ENCODE measurements at regions not wholly inside any gene's neighbourhood (a gene's known extent, or its start where the extent isn't known, plus 50 kb on each side); places are given as distances from the start of the nearest gene placed in this dataset.

DNA sequence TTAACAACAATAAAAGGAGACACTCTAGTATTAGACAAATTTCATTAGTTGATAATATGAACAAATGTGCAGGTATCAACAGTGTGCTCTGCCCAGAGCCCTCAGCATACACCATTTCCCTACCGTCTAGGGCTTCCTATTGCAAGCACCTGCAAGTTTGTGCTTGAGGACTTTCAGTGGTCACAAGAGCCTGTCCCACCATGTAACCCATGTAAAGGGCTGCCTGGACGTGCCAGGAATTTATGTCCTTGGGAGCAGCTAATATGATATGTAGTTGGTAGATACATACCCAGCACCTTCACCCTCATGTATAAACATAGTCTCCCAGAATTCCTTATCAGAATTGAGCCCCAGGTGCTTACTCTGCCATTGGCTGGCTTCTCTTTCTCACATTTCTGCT lies 128.0 kb downstream of the UFM1 start:
- Histone ChIP-seq H3K9me3 (ENCODE audit: control insufficient read depth, insufficient read depth, low read length) (no peaks in the 10 kb centered on the region), H3K36me3 (ENCODE audit: insufficient read depth, low read length) (no peaks in the 10 kb centered on the region), H3K9ac (ENCODE audit: low read depth, low read length) (no peak overlapping the region), H3K4me1 (ENCODE audit: insufficient read depth, low read length) (no peaks in the 10 kb centered on the region)

DNA sequence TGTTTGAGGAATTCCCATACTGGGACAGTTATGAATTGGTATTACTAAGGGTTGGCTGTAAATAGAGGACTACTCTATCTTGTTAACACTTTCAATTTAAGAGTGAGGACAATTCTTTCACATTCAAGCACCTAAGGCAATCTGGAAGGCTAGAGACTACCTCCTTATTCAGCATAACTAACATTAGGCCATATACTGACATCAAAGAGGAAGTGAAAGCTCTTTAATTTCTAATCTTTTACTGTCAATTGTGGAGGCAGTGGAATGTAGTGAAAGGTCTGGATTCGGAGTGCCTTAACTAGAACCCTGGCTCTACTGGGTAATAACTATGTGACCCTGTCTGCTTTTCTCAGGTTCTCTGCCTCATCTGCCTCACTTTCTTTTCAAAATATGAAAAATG lies 134.0 kb downstream of the UFM1 start:
- no peaks in the 10 kb centered on the region for H3K4me1 ChIP-seq (ENCODE audit: insufficient read depth, low read length)

DNA sequence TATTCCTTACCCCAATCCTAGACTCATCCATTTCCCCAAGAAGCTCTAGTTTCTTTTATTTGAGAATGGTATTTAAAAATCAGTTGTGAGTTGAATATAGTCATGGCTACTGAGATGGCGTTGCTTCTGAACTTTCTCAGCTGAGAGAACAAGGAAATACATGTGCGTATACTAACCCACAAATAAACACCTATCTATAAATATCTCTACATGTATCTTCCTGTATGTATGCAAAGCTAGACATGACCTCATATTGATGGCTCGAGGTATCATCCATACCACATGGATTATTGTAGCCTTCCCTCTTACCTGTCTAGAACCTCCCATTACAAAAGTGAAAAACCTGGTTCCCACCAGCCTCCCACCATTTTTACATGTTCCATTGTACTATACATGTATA lies 141.0 kb downstream of the UFM1 start:
- Histone ChIP-seq H3K36me3 (ENCODE audit: insufficient read depth, low read length) (no peaks in the 10 kb centered on the region), H3K9ac (ENCODE audit: low read depth, low read length) (no peak overlapping the region), H3K4me1 (ENCODE audit: insufficient read depth, low read length) (no peaks in the 10 kb centered on the region), H3K9me3 (ENCODE audit: control insufficient read depth, insufficient read depth, low read length) (no peaks in the 10 kb centered on the region)

More for the DNA sequence above, 134.0 kb downstream of the UFM1 start:
- Histone ChIP-seq H3K36me3 (ENCODE audit: insufficient read depth, low read length) (no peaks in the 10 kb centered on the region), H3K9ac (ENCODE audit: low read depth, low read length) (no peak overlapping the region), H3K9me3 (ENCODE audit: control insufficient read depth, insufficient read depth, low read length) (no peaks in the 10 kb centered on the region)

DNA sequence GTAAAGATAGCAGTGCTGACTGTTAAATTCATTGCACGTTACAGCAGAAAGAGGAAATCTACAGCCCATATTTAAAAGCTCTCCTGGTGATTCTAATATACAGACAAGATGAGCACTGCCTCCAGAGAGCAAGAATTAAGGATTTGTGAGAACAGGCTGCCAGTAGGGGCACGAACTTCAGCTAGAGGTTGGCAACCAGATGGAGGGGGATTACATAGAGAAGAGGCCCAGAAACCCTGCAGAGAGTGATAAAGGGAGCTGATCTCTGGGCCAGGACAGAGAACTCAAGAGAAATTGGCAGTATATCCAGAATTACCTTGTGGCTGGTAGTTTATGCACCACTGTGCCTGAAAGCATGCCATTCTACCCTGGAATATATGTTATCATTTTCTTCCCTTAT lies 144.8 kb downstream of the UFM1 start:
- H3K4me1 ChIP-seq (ENCODE audit: insufficient read depth, low read length) = no peaks in the 10 kb centered on the region
- no peak overlapping the region for H3K9ac ChIP-seq (ENCODE audit: low read depth, low read length)
- H3K36me3 ChIP-seq (ENCODE audit: insufficient read depth, low read length) = no peaks in the 10 kb centered on the region
- H3K9me3 ChIP-seq (ENCODE audit: control insufficient read depth, insufficient read depth, low read length) = no peaks in the 10 kb centered on the region; the same call in 1 of the 2 replicates

DNA sequence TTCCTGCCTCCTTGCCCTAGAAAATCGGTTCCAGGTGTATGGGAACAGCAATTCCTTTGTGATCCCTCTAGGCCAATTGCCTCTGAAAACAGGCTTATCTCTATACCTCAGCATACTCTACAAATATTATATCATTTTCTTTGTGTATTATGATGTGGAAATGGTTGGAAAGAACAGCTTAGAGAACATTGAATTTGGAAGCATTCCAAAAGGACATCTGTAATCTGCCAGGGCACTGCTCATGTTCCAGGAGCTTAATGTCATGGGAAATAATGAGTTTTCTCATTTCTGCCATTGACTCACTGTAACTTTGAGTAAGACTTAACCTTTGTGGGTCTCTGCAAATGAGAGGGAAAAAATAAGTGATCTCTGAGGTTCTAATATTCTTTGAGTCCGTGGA lies 147.3 kb downstream of the UFM1 start:
- H3K4me1 ChIP-seq (ENCODE audit: insufficient read depth, low read length) = no peaks in the 10 kb centered on the region
- no peaks in the 10 kb centered on the region; the same call in 1 of the 2 replicates for H3K9me3 ChIP-seq (ENCODE audit: control insufficient read depth, insufficient read depth, low read length)
- H3K9ac ChIP-seq (ENCODE audit: low read depth, low read length) = no peak overlapping the region
- H3K36me3 ChIP-seq (ENCODE audit: insufficient read depth, low read length) = no peaks in the 10 kb centered on the region

DNA sequence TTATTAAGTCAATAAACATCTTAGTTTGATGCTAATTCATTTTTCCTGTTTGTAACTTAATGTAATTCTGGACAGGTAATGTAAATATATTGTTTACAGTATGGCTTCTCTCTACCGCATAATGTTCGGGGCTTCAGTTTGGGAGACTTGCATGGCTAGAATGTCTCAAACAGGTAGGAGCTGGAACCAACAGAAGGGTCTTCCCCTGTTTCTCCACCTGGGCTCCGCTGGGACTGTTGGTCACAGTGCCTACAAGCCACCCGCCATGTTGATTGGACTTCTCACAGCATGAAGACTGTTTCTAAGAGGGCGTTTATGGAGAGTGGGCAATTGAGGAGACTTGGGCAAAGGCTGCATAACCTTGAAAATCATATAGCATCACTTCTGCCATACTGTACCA lies 148.6 kb downstream of the UFM1 start:
- Histone ChIP-seq H3K4me1 (ENCODE audit: insufficient read depth, low read length) (no peaks in the 10 kb centered on the region), H3K36me3 (ENCODE audit: insufficient read depth, low read length) (no peaks in the 10 kb centered on the region), H3K9ac (ENCODE audit: low read depth, low read length) (no peak overlapping the region), H3K9me3 (ENCODE audit: control insufficient read depth, insufficient read depth, low read length) (no peaks in the 10 kb centered on the region; the same call in 1 of the 2 replicates)

DNA sequence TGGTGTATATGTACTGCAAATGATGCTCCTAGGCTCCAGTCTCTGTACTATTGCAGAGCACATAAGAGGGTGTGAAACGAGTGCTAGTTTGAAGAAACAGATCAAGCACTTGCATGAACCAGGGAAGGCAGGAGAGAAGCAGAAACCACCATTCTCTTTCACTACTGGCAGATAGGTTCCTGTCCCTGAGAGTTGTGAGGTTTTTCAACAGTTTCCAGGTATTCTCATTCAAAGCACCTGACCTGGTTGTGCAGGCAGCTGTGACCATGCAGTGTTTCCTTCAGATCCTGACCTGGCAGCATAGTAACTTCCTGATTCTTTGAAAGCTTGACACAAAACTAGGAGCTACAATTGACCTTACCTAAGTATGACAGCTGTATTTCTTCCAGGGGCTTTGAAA lies 164.9 kb downstream of the UFM1 start:
- Histone ChIP-seq H3K36me3 (ENCODE audit: insufficient read depth, low read length) (no peaks in the 10 kb centered on the region), H3K4me1 (ENCODE audit: insufficient read depth, low read length) (peaks cover 6% of the 10 kb centered on the region; the same call in 1 of the 2 replicates), H3K9ac (ENCODE audit: low read depth, low read length) (no peak overlapping the region)

DNA sequence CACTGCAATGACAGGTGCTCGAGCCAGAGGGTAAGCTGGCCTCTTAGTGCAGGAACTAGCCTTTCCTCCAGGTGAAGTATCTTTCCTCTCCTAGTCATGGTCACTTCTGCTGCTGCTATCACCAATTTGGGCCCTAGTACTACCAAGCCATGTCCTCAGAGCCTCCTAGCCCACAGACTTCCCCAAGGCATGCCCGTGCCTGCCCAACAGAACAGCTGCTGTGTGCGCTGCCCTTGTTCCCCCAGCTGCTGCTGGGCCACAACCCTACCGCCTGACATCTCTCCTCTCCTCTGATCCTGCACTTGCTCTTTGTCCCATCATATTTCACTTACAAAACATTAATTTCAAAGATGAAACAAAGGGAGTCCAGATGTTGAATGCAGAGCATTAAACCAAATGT lies 168.5 kb upstream of the FREM2 start:
- no peaks in the 10 kb centered on the region for H3K36me3 ChIP-seq (ENCODE audit: insufficient read depth, low read length)
- no peaks in the 10 kb centered on the region for H3K9me3 ChIP-seq (ENCODE audit: control insufficient read depth, insufficient read depth, low read length)
- no peak overlapping the region for H3K9ac ChIP-seq (ENCODE audit: low read depth, low read length)
- H3K4me1 ChIP-seq (ENCODE audit: insufficient read depth, low read length) = peaks cover 6% of the 10 kb centered on the region; the same call in 1 of the 2 replicates

More for the DNA sequence above, 164.9 kb downstream of the UFM1 start:
- H3K9me3 ChIP-seq (ENCODE audit: control insufficient read depth, insufficient read depth, low read length) = no peaks in the 10 kb centered on the region

DNA sequence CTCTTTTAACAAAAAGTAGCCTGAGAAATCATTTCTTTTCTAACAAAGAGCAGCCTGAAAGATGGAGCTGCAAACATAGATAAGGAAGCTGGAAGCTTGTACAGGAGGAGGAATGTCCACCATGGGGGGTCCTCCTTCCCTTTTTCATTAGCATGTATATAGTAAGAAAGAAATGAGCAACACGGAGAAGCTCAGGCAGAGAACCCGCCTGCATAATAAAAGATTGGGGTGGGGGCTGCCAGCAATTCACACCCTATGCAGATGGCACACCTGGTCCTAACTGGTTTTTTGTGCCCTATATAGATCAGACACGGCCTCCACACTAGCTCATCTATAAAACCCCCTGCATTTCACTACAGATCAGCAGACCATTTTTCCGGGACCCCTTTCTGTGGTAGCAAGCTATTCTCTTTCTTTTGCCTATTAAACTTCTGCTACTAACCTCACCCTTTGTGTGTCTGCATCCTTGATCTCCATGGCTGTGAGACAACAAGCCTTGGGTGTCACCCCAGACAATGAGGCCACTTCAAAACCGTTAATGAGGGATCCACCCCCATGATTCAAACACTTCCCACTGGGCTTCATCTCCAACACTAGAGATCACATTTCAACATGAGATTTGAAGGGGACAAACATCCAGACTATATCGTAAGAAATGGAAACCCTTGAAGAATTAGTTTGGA lies 167.5 kb upstream of the FREM2 start:
- Histone ChIP-seq H3K9me3 (ENCODE audit: control insufficient read depth, insufficient read depth, low read length) (no peaks in the 10 kb centered on the region), H3K4me1 (ENCODE audit: insufficient read depth, low read length) (peaks cover 6% of the 10 kb centered on the region; the same call in 1 of the 2 replicates), H3K9ac (ENCODE audit: low read depth, low read length) (no peak overlapping the region), H3K36me3 (ENCODE audit: insufficient read depth, low read length) (no peaks in the 10 kb centered on the region)

DNA sequence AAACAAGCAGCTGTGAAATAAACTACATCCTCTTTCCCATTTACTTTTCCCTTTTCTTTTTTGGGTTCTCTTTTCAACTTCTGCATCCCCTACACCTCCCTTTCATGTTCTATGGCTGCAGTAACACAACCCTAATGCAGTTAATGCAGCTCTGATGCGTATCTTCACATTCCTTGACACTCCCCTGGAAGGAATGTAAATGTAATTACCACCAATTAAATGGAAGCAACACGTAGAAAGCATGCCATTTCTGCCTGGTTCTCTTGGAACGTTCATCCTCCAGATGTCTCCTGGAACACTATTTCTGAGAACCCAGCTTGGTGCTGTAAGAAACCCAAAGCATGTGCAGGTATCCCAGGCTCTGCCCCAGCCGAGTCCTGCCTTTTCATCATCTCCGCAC lies 166.8 kb upstream of the FREM2 start:
- Histone ChIP-seq H3K4me1 (ENCODE audit: insufficient read depth, low read length) (peaks cover 6% of the 10 kb centered on the region; the same call in 1 of the 2 replicates), H3K36me3 (ENCODE audit: insufficient read depth, low read length) (no peaks in the 10 kb centered on the region), H3K9ac (ENCODE audit: low read depth, low read length) (no peak overlapping the region), H3K9me3 (ENCODE audit: control insufficient read depth, insufficient read depth, low read length) (no peaks in the 10 kb centered on the region)

DNA sequence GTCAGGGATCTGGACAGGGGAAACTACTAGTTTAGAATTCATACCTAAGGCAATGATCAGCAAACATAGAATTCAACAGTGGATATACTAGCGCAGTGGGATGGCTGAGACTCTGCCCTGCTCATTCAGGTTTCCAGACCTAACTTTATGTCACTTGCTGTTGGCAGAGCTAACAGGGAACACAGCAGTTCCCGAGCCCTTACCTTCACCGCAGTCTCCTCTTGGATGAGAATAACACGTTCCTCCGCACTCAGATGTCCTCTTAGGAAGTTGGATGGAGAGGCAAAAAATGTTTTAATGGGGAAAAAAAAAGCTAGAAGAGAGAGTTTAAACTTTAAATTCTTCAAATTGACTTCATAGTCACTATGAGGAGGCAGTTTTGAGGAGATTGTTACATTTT lies 159.7 kb upstream of the FREM2 start:
- Histone ChIP-seq H3K9me3 (ENCODE audit: control insufficient read depth, insufficient read depth, low read length) (no peaks in the 10 kb centered on the region), H3K36me3 (ENCODE audit: insufficient read depth, low read length) (no peaks in the 10 kb centered on the region), H3K9ac (ENCODE audit: low read depth, low read length) (no peak overlapping the region), H3K4me1 (ENCODE audit: insufficient read depth, low read length) (peaks cover 8% of the 10 kb centered on the region; the same call in 1 of the 2 replicates)

DNA sequence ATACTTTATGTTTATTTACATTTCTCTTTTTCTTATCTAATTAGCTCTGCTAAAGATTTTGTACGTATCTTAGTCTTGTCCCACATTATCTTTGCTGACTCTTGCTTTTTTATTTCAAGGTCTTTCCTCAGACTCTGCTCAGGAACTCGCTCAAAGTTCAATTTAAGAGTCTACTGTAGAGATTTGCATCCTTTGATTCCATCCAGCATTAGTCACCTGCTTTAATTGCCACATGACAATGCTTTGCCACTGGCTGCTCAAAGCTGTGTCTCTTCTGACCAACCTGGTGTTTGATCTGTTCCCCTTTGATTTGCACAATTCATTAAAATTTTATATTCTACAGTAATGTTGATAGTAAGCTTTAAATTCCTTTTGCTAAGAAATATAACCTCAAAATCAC lies 157.9 kb upstream of the FREM2 start:
- H3K9me3 ChIP-seq (ENCODE audit: control insufficient read depth, insufficient read depth, low read length) = no peaks in the 10 kb centered on the region
- H3K9ac ChIP-seq (ENCODE audit: low read depth, low read length) = no peak overlapping the region
- H3K36me3 ChIP-seq (ENCODE audit: insufficient read depth, low read length) = no peaks in the 10 kb centered on the region
- H3K4me1 ChIP-seq (ENCODE audit: insufficient read depth, low read length) = peaks cover 8% of the 10 kb centered on the region; the same call in 1 of the 2 replicates

DNA sequence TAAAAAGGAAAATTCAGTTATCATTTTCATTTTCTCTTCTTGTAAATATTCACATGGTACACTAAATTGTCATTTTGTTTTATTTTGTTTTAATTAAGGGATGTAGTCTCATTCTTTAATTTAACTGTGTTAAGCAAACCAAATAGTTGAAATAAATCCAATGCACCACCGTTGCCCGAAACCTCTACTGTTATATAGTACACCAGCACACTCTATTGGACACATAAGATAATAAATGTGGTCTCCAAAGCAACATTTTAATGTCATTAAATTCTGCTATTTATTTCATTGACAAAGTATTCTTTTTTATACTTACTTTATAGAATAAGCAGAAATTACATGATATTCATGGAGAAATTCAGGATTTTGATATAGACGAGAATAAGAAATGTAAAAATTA lies 156.4 kb upstream of the FREM2 start:
- no peaks in the 10 kb centered on the region for H3K36me3 ChIP-seq (ENCODE audit: insufficient read depth, low read length)
- H3K9me3 ChIP-seq (ENCODE audit: control insufficient read depth, insufficient read depth, low read length) = no peaks in the 10 kb centered on the region
- peaks cover 8% of the 10 kb centered on the region; the same call in 1 of the 2 replicates for H3K4me1 ChIP-seq (ENCODE audit: insufficient read depth, low read length)
- no peak overlapping the region for H3K9ac ChIP-seq (ENCODE audit: low read depth, low read length)

DNA sequence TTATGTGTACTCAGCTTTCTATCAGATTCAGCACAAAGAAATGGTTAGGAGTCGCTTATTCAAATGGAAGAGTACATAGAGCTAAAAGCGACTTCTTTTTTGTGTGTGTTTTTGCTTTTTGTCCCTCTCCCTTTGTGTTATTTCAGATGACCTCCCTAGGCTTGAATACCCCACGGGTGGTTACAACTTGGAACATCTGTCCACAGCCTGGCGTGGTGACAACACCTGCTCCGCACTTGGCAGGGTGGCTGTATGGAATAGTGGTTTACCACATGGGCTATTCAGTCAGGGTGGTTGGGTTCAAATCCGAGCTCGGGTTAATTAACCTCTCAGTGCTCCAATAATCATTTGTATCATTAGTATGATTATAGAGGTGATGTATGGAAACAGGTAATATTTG lies 151.6 kb upstream of the FREM2 start:
- Histone ChIP-seq H3K9me3 (ENCODE audit: control insufficient read depth, insufficient read depth, low read length) (no peaks in the 10 kb centered on the region), H3K9ac (ENCODE audit: low read depth, low read length) (no peak overlapping the region), H3K4me1 (ENCODE audit: insufficient read depth, low read length) (no peaks in the 10 kb centered on the region), H3K36me3 (ENCODE audit: insufficient read depth, low read length) (no peaks in the 10 kb centered on the region)

DNA sequence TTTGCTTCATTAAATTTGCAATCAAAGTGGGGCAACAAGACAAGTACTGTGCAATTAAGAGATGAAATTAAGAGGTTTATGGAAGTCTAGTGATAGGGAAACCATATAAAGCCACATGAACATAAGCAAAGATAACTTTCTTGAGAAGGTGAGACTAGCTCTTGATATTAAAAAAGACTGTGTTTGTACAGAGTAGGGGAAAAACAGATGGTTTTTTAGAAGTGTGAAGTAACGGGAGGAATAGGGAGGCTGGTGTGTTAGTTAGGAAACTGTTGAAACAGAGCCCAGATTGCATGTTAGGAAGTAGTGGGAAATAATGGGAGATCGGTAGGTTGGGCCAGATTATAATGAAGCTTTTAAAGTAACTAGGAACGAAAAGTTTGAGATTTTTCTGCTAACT lies 149.8 kb upstream of the FREM2 start:
- no peaks in the 10 kb centered on the region for H3K36me3 ChIP-seq (ENCODE audit: insufficient read depth, low read length)
- H3K9ac ChIP-seq (ENCODE audit: low read depth, low read length) = no peak overlapping the region
- H3K4me1 ChIP-seq (ENCODE audit: insufficient read depth, low read length) = no peaks in the 10 kb centered on the region
- no peaks in the 10 kb centered on the region for H3K9me3 ChIP-seq (ENCODE audit: control insufficient read depth, insufficient read depth, low read length)

Measured in ES-I3 (cell line).